ENCODE measurements at regions not wholly inside any gene's neighbourhood (a gene's known extent, or its start where the extent isn't known, plus 50 kb on each side); places are given as distances from the start of the nearest gene placed in this dataset.
"Not testable (repeated sequence)": the region's sequence is repeated elsewhere in the genome, so short reads cannot be mapped to it uniquely, and the experiment has no call there.

GRCh38 chr5:44756097-44756496 lies 52.6 kb upstream of the MRPS30 start:
- not testable (repeated sequence) for H3K9me3 ChIP-seq (ENCODE audit: control insufficient read depth in 2 of 2, insufficient read depth in 1 of 2, low read depth in 1 of 2, low read length in 1 of 2)
- WGBS, 3 donors, result 78 to 91% (median 80%) methylated on average over 11 of the region's 11 CpGs

GRCh38 chr5:44747396-44747795 lies 61.4 kb upstream of the MRPS30 start:
- 47 to 60% (median 55%) methylated on average over 1 of the region's 1 CpG for WGBS, 3 donors

More at GRCh38 chr5:44756097-44756496, 52.6 kb upstream of the MRPS30 start:
- not testable (repeated sequence) for DNase-seq; H3K4me3 ChIP-seq (ENCODE audit: low read depth in 1 of 3, low read length in 3 of 3); H3K36me3 ChIP-seq (ENCODE audit: control insufficient read depth in 3 of 3, insufficient read depth in 2 of 3, low read depth in 1 of 3, low read length in 3 of 3); FAIRE-seq; H3K27me3 ChIP-seq (ENCODE audit: control insufficient read depth in 3 of 3, insufficient read depth in 3 of 3, low read length in 3 of 3); H3K4me1 ChIP-seq (ENCODE audit: control insufficient read depth in 3 of 3, insufficient read depth in 2 of 3, low read depth in 1 of 3, low read length in 2 of 3); H3K27ac ChIP-seq (ENCODE audit: low read depth in 1 of 3, low read length in 2 of 3)

GRCh38 chr5:44740660-44741059 lies 68.1 kb upstream of the MRPS30 start:
- DNase-seq (no peak), FAIRE-seq (no peak)
- no peak overlapping the region for H3K27ac ChIP-seq (ENCODE audit: low read depth in 1 of 3, low read length in 2 of 3)
- no peaks in the 10 kb centered on the region for H3K9me3 ChIP-seq (ENCODE audit: control insufficient read depth in 2 of 2, insufficient read depth in 1 of 2, low read depth in 1 of 2, low read length in 1 of 2)
- H3K27me3 ChIP-seq (ENCODE audit: control insufficient read depth in 3 of 3, insufficient read depth in 3 of 3, low read length in 3 of 3), result no peaks in the 10 kb centered on the region
- no peaks in the 10 kb centered on the region for H3K36me3 ChIP-seq (ENCODE audit: control insufficient read depth in 3 of 3, insufficient read depth in 2 of 3, low read depth in 1 of 3, low read length in 3 of 3)
- no peak overlapping the region for H3K4me3 ChIP-seq (ENCODE audit: low read depth in 1 of 3, low read length in 3 of 3)
- H3K4me1 ChIP-seq (ENCODE audit: control insufficient read depth in 3 of 3, insufficient read depth in 2 of 3, low read depth in 1 of 3, low read length in 2 of 3), result no peaks in the 10 kb centered on the region

More at GRCh38 chr5:44747396-44747795, 61.4 kb upstream of the MRPS30 start:
- Histone ChIP-seq H3K27me3 (ENCODE audit: control insufficient read depth in 3 of 3, insufficient read depth in 3 of 3, low read length in 3 of 3) (no peaks in the 10 kb centered on the region), H3K27ac (ENCODE audit: low read depth in 1 of 3, low read length in 2 of 3) (no peak overlapping the region), H3K9me3 (ENCODE audit: control insufficient read depth in 2 of 2, insufficient read depth in 1 of 2, low read depth in 1 of 2, low read length in 1 of 2) (no peaks in the 10 kb centered on the region), H3K36me3 (ENCODE audit: control insufficient read depth in 3 of 3, insufficient read depth in 2 of 3, low read depth in 1 of 3, low read length in 3 of 3) (no peaks in the 10 kb centered on the region), H3K4me3 (ENCODE audit: low read depth in 1 of 3, low read length in 3 of 3) (no peak overlapping the region), H3K4me1 (ENCODE audit: control insufficient read depth in 3 of 3, insufficient read depth in 2 of 3, low read depth in 1 of 3, low read length in 2 of 3) (no peaks in the 10 kb centered on the region)
- no peak for FAIRE-seq
- DNase-seq, result no peak

DNA sequence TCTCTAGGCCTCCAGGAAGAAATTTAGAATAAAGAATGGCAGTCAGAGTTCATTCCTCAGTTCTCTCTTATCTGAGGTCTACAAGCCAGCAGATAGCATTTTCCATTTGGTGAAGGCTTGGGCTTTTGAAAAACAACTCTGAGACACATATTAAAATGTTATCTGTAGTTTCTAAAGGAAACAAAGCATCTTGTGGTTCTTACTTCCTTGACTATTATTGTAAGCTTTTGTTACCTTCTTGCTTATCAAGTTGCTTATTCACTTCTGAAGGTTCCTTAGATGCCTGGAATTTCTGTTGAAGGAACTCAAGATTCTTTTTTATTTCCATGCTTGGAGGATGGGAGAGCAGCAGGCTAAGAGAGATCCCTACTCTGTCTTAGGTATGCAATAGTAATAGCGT lies 79.2 kb upstream of the MRPS30 start:
- H3K9me3 ChIP-seq (ENCODE audit: control insufficient read depth in 2 of 2, insufficient read depth in 1 of 2, low read depth in 1 of 2, low read length in 1 of 2), result no peaks in the 10 kb centered on the region
- 67 to 81% (median 76%) methylated on average over 1 of the region's 1 CpG for WGBS, 3 donors
- no peak overlapping the region for H3K27ac ChIP-seq (ENCODE audit: low read depth in 1 of 3, low read length in 2 of 3)
- no peaks in the 10 kb centered on the region for H3K27me3 ChIP-seq (ENCODE audit: control insufficient read depth in 3 of 3, insufficient read depth in 3 of 3, low read length in 3 of 3)
- FAIRE-seq, result no peak
- DNase-seq, result no peak
- H3K4me1 ChIP-seq (ENCODE audit: control insufficient read depth in 3 of 3, insufficient read depth in 2 of 3, low read depth in 1 of 3, low read length in 2 of 3), result no peaks in the 10 kb centered on the region
- H3K4me3 ChIP-seq (ENCODE audit: low read depth in 1 of 3, low read length in 3 of 3), result no peak overlapping the region
- H3K36me3 ChIP-seq (ENCODE audit: control insufficient read depth in 3 of 3, insufficient read depth in 2 of 3, low read depth in 1 of 3, low read length in 3 of 3), result no peaks in the 10 kb centered on the region

DNA sequence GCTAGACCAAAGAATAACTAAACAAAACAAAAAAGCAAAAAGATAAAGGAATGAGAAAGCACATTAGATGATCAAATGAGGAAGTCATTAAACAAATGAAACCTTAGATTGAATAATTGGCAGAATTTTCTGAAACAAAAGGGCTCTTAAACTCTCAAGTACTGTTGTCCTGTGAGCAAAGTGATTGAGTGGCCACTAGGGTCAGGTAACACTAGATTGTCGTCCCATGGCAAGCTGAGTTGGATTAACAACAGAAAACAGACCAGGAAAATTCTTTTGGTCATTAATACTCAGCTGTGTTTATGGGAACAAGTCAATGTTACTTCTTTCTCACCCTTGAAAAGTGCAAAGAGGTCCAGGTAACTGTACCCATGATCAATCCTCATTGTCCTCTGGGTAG lies 81.6 kb upstream of the MRPS30 start:
- H3K4me1 ChIP-seq (ENCODE audit: control insufficient read depth in 3 of 3, insufficient read depth in 2 of 3, low read depth in 1 of 3, low read length in 2 of 3), result no peaks in the 10 kb centered on the region
- no peaks in the 10 kb centered on the region for H3K27me3 ChIP-seq (ENCODE audit: control insufficient read depth in 3 of 3, insufficient read depth in 3 of 3, low read length in 3 of 3)
- no peak for FAIRE-seq
- 32 to 56% (median 45%) methylated on average over 1 of the region's 1 CpG for WGBS, 3 donors
- H3K36me3 ChIP-seq (ENCODE audit: control insufficient read depth in 3 of 3, insufficient read depth in 2 of 3, low read depth in 1 of 3, low read length in 3 of 3), result no peaks in the 10 kb centered on the region
- no peak overlapping the region for H3K4me3 ChIP-seq (ENCODE audit: low read depth in 1 of 3, low read length in 3 of 3)
- no peak for DNase-seq
- H3K9me3 ChIP-seq (ENCODE audit: control insufficient read depth in 2 of 2, insufficient read depth in 1 of 2, low read depth in 1 of 2, low read length in 1 of 2), result no peaks in the 10 kb centered on the region
- H3K27ac ChIP-seq (ENCODE audit: low read depth in 1 of 3, low read length in 2 of 3), result no peak overlapping the region

- 41 to 44% (median 42%) methylated on average over 2 of the region's 2 CpGs for WGBS, 3 donors
- H3K4me3 ChIP-seq (ENCODE audit: low read depth in 1 of 3, low read length in 3 of 3), result no peak overlapping the region
- FAIRE-seq (no peak), DNase-seq (no peak)
- no peaks in the 10 kb centered on the region for H3K9me3 ChIP-seq (ENCODE audit: control insufficient read depth in 2 of 2, insufficient read depth in 1 of 2, low read depth in 1 of 2, low read length in 1 of 2)
- no peaks in the 10 kb centered on the region for H3K36me3 ChIP-seq (ENCODE audit: control insufficient read depth in 3 of 3, insufficient read depth in 2 of 3, low read depth in 1 of 3, low read length in 3 of 3)
- no peaks in the 10 kb centered on the region for H3K4me1 ChIP-seq (ENCODE audit: control insufficient read depth in 3 of 3, insufficient read depth in 2 of 3, low read depth in 1 of 3, low read length in 2 of 3)
- H3K27ac ChIP-seq (ENCODE audit: low read depth in 1 of 3, low read length in 2 of 3), result no peak overlapping the region
- no peaks in the 10 kb centered on the region for H3K27me3 ChIP-seq (ENCODE audit: control insufficient read depth in 3 of 3, insufficient read depth in 3 of 3, low read length in 3 of 3)
These were observed 88.9 kb upstream of the MRPS30 start for GRCh38 chr5:44719856-44720255.

DNA sequence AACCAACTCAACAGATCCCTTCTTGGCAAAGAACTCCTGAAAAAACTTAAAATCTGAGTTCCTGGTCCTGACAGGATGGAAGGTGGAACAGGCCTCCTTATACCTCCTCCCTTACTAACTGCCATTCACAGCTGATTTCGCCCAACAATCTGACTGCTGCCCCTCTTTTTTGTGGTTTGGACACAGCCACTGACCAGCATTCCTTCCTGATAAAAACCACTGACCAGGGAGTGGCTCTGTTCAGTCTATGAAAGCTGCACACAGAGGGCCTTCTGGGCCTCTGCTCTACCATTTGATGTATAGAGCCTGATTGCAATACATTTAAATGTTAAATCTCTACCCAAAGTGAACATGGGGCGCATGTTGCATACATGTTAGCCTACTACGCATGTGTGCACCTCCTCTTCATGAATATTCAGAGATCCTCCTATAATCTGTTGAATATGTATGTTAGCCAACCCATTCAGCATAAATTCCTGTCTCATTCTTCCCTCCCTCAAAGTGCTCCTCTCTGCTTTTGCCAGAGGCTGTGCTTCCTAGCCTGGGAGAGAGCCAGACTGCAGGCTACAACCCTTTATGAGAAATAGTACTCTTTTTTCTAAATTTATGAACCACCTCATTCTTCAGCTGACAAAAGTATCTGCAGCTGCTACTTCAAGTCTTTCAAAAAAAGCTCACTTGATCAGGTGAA lies 93.7 kb upstream of the MRPS30 start:
- no peaks in the 10 kb centered on the region for H3K27me3 ChIP-seq (ENCODE audit: control insufficient read depth in 3 of 3, insufficient read depth in 3 of 3, low read length in 3 of 3)
- H3K4me3 ChIP-seq (ENCODE audit: low read depth in 1 of 3, low read length in 3 of 3), result no peak overlapping the region
- no peak overlapping the region for H3K27ac ChIP-seq (ENCODE audit: low read depth in 1 of 3, low read length in 2 of 3)
- no peaks in the 10 kb centered on the region for H3K4me1 ChIP-seq (ENCODE audit: control insufficient read depth in 3 of 3, insufficient read depth in 2 of 3, low read depth in 1 of 3, low read length in 2 of 3)
- 81 to 85% (median 83%) methylated on average over 3 of the region's 3 CpGs for WGBS, 3 donors
- no peaks in the 10 kb centered on the region for H3K9me3 ChIP-seq (ENCODE audit: control insufficient read depth in 2 of 2, insufficient read depth in 1 of 2, low read depth in 1 of 2, low read length in 1 of 2)
- no peak for FAIRE-seq
- no peaks in the 10 kb centered on the region for H3K36me3 ChIP-seq (ENCODE audit: control insufficient read depth in 3 of 3, insufficient read depth in 2 of 3, low read depth in 1 of 3, low read length in 3 of 3)
- DNase-seq, result no peak

- DNase-seq (no peak), FAIRE-seq (no peak)
- Histone ChIP-seq H3K36me3 (ENCODE audit: control insufficient read depth in 3 of 3, insufficient read depth in 2 of 3, low read depth in 1 of 3, low read length in 3 of 3) (no peaks in the 10 kb centered on the region), H3K4me3 (ENCODE audit: low read depth in 1 of 3, low read length in 3 of 3) (no peak overlapping the region), H3K9me3 (ENCODE audit: control insufficient read depth in 2 of 2, insufficient read depth in 1 of 2, low read depth in 1 of 2, low read length in 1 of 2) (no peaks in the 10 kb centered on the region), H3K27me3 (ENCODE audit: control insufficient read depth in 3 of 3, insufficient read depth in 3 of 3, low read length in 3 of 3) (no peaks in the 10 kb centered on the region), H3K4me1 (ENCODE audit: control insufficient read depth in 3 of 3, insufficient read depth in 2 of 3, low read depth in 1 of 3, low read length in 2 of 3) (no peaks in the 10 kb centered on the region), H3K27ac (ENCODE audit: low read depth in 1 of 3, low read length in 2 of 3) (no peak overlapping the region)
- 63 to 82% (median 80%) methylated on average over 3 of the region's 3 CpGs for WGBS, 3 donors
These were observed 95.3 kb upstream of the MRPS30 start for GRCh38 chr5:44713446-44713845.

- H3K4me1 ChIP-seq (ENCODE audit: control insufficient read depth in 3 of 3, insufficient read depth in 2 of 3, low read depth in 1 of 3, low read length in 2 of 3), result no peaks in the 10 kb centered on the region
- no peaks in the 10 kb centered on the region for H3K27me3 ChIP-seq (ENCODE audit: control insufficient read depth in 3 of 3, insufficient read depth in 3 of 3, low read length in 3 of 3)
- FAIRE-seq, result no peak
- no peaks in the 10 kb centered on the region for H3K9me3 ChIP-seq (ENCODE audit: control insufficient read depth in 2 of 2, insufficient read depth in 1 of 2, low read depth in 1 of 2, low read length in 1 of 2)
- H3K4me3 ChIP-seq (ENCODE audit: low read depth in 1 of 3, low read length in 3 of 3), result no peak overlapping the region
- H3K36me3 ChIP-seq (ENCODE audit: control insufficient read depth in 3 of 3, insufficient read depth in 2 of 3, low read depth in 1 of 3, low read length in 3 of 3), result no peaks in the 10 kb centered on the region
- 50 to 86% (median 69%) methylated on average over 1 of the region's 1 CpG for WGBS, 3 donors
- DNase-seq, result no peak
- H3K27ac ChIP-seq (ENCODE audit: low read depth in 1 of 3, low read length in 2 of 3), result no peak overlapping the region
These were observed 96.8 kb upstream of the MRPS30 start for GRCh38 chr5:44711901-44712300.
